CD4-positive, alpha-beta T cell (primary cell): ENCODE measurements at regions not wholly inside any gene's neighbourhood (a gene's known extent, or its start where the extent isn't known, plus 50 kb on each side); places are given as distances from the start of the nearest gene placed in this dataset.

Source experiments
- ATAC-seq: fragments of 200-7000 bp; cut with Tn5 transposase; one replicate; pipeline ENCODE4 v1.10.0; 2022; ENCODE audit warnings: mild to moderate bottlenecking; ENCODE audit not compliant: poor library complexity
- CTCF ChIA-PET: fragments of 350-600 bp; sonication (Branson Sonifier 250); formaldehyde crosslinking; loops from one replicate; lab custom pipeline; 2021; ENCODE audit warnings: antibody characterized with exemption, inconsistent platforms; lab: Charles Lee
- POLR2A ChIA-PET: fragments of 350-600 bp; sonication (Branson Sonifier 250); formaldehyde crosslinking; loops from one replicate; lab custom pipeline; 2021; ENCODE audit warnings: antibody characterized with exemption, inconsistent platforms; lab: Charles Lee
- DNase-seq, 14 experiments: peaks; one replicate each; pipeline ENCODE4 v3.0.0-alpha.2; 2013 to 2020; ENCODE audit warnings: mixed read lengths in 2 of 14
- H3K27ac ChIP-seq, 2 donors: one replicate each; pipeline versions ENCODE4 v1.5.1 to v1.7.0; 2013; ENCODE audit warnings: low read length in 2 of 2, low read depth in 1 of 2, mild to moderate bottlenecking in 1 of 2
- H3K27me3 ChIP-seq, 2 experiments: 1 replicate in 1 of 2; 2 replicates in 1 of 2; pipeline versions ENCODE4 v1.6.1 to v1.7.0; 2013; ENCODE audit warnings: low read length in 2 of 2, control low read depth in 1 of 2, mild to moderate bottlenecking in 1 of 2, moderate library complexity in 1 of 2; ENCODE audit not compliant: insufficient read depth in 2 of 2, control insufficient read depth in 1 of 2
- H3K36me3 ChIP-seq: one replicate; pipeline ENCODE4 v1.6.1; 2013; ENCODE audit warnings: low read length, control low read depth; ENCODE audit not compliant: insufficient read depth
- H3K4me1 ChIP-seq: one replicate; pipeline ENCODE4 v1.6.1; 2013; ENCODE audit warnings: low read length, control low read depth; ENCODE audit not compliant: insufficient read depth
- H3K4me3 ChIP-seq: one replicate; pipeline ENCODE4 v1.5.1; 2013; ENCODE audit warnings: mild to moderate bottlenecking, low read length, moderate library complexity
- H3K9me3 ChIP-seq, 2 experiments: 1 replicate in 1 of 2; 2 replicates in 1 of 2; pipeline versions ENCODE4 v1.6.1 to v1.7.0; 2013; ENCODE audit warnings: low read length in 2 of 2, mild to moderate bottlenecking in 2 of 2, control low read depth in 1 of 2, moderate library complexity in 1 of 2; ENCODE audit not compliant: control insufficient read depth in 1 of 2, insufficient read depth in 1 of 2
- H3K27ac Mint-ChIP-seq: one replicate; pipeline ENCODE4 v1.8.0; 2020; ENCODE audit warnings: mixed read lengths
- H3K27me3 Mint-ChIP-seq: one replicate; pipeline ENCODE4 v1.8.0; 2021; ENCODE audit warnings: mixed read lengths
- H3K36me3 Mint-ChIP-seq: one replicate; pipeline ENCODE4 v1.8.0; 2021; ENCODE audit warnings: low read depth, mixed read lengths
- H3K4me1 Mint-ChIP-seq: one replicate; pipeline ENCODE4 v1.8.0; 2021; ENCODE audit warnings: low read depth, mixed read lengths
- H3K4me3 Mint-ChIP-seq: one replicate; pipeline ENCODE4 v1.8.0; 2020; ENCODE audit warnings: mild to moderate bottlenecking, mixed read lengths
- H3K9me3 Mint-ChIP-seq: one replicate; pipeline ENCODE4 v1.8.0; 2020; ENCODE audit warnings: mixed read lengths
- intact Hi-C, 2 experiments: fragments of 100-400 bp; cut with DNase I in 1 of 2; cut with micrococcal nuclease in 1 of 2; formaldehyde crosslinking; loops; one replicate each; pipeline versions ENCODE4 v1.15.1 to v1.9.0; 2023 to 2025; cut with DNase I, micrococcal nuclease
- TF ChIP-seq, protein P1 (sequence below): fragments of 200-600 bp; IDR thresholded peaks from one replicate; pipeline ENCODE4 v1.8.0; 2022; ENCODE audit warnings: antibody characterized with exemption, mild to moderate bottlenecking

DNA sequence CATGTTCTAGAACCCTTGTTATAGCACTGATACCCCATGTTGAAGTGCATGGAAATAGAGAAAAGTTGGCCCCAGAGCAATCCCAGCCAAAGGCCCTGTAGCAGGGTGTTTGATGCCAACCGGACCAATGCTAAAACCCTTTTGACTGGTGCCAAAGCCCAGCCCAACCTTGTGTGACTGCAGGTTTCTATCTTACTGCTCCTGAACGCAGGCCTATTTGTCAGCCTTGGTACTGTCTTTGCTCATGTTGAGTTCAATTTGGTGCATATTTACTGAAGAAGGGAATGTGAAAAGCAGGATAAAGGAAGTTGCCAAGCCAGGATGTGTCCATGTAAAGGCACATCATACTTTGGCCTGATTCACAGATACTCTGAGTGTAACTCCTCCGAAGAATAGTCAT, 51.7 kb upstream of the NFASC start:
- no peaks in the 10 kb centered on the region for H3K9me3 ChIP-seq
- ATAC-seq (no peak), DNase-seq (no peak)
- Mint-ChIP-seq H3K4me3 (no peak overlapping the region), H3K36me3 (no peaks in the 10 kb centered on the region), H3K27me3 (peaks cover 49% of the 10 kb centered on the region), H3K27ac (no peak overlapping the region), H3K9me3 (no peaks in the 10 kb centered on the region), H3K4me1 (no peaks in the 10 kb centered on the region)
- no peak overlapping the region for H3K27ac ChIP-seq
- ChIA-PET CTCF (interaction anchor here (4.8 kb wide), 1 partner anchor 12 kb away, joined by 32 read pairs; no protein-coding TSS in a partner anchor), POLR2A (no interaction called here)
- H3K4me3 ChIP-seq = no peak overlapping the region
- no peaks in the 10 kb centered on the region for H3K4me1 ChIP-seq
- intact Hi-C loops = no loop called here
- no peaks in the 10 kb centered on the region for H3K36me3 ChIP-seq
- TF ChIP-seq, protein P1, sequence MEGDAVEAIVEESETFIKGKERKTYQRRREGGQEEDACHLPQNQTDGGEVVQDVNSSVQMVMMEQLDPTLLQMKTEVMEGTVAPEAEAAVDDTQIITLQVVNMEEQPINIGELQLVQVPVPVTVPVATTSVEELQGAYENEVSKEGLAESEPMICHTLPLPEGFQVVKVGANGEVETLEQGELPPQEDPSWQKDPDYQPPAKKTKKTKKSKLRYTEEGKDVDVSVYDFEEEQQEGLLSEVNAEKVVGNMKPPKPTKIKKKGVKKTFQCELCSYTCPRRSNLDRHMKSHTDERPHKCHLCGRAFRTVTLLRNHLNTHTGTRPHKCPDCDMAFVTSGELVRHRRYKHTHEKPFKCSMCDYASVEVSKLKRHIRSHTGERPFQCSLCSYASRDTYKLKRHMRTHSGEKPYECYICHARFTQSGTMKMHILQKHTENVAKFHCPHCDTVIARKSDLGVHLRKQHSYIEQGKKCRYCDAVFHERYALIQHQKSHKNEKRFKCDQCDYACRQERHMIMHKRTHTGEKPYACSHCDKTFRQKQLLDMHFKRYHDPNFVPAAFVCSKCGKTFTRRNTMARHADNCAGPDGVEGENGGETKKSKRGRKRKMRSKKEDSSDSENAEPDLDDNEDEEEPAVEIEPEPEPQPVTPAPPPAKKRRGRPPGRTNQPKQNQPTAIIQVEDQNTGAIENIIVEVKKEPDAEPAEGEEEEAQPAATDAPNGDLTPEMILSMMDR = no peak
- peaks cover 8 to 18% of the 10 kb centered on the region in 2 experiments for H3K27me3 ChIP-seq

DNA sequence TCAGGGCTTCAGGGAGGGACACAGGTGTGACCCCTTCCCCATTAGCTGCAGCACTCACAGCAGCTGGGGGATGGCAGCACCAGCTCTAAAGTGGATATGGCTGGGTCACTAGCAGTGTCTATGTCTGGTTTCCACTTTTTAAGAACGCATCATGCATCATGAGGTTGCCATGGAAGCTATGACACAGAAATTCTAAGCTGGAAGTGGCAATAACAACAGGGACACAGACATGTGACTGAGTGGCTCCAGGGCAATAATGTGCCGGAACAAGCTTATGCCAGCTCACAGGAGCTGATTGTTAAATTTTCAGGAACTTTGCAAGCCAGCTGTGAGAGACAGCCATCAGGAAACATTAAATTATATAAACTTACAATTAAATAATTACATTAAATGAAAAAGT, 51.2 kb upstream of the NFASC start:
- H3K4me1 Mint-ChIP-seq = no peaks in the 10 kb centered on the region
- Histone ChIP-seq H3K4me1 (no peaks in the 10 kb centered on the region), H3K4me3 (no peak overlapping the region), H3K36me3 (no peaks in the 10 kb centered on the region), H3K9me3 (no peaks in the 10 kb centered on the region), H3K27ac (no peak overlapping the region), H3K27me3 (peaks cover 8 to 15% of the 10 kb centered on the region in 2 experiments)
- no peaks in the 10 kb centered on the region for H3K36me3 Mint-ChIP-seq
- ChIA-PET CTCF (interaction anchor here (2.1 kb wide), 1 partner anchor 12 kb away, joined by 9 read pairs; no protein-coding TSS in a partner anchor), POLR2A (no interaction called here)
- H3K4me3 Mint-ChIP-seq = no peak overlapping the region
- H3K27me3 Mint-ChIP-seq = peaks cover 46% of the 10 kb centered on the region
- no peaks in the 10 kb centered on the region for H3K9me3 Mint-ChIP-seq
- intact Hi-C loops = no loop called here
- TF ChIP-seq, protein P1 = no peak
- DNase-seq (no peak), ATAC-seq (no peak)
- H3K27ac Mint-ChIP-seq = no peak overlapping the region
